ENCODE measurements at regions not wholly inside any gene's neighbourhood (a gene's known extent, or its start where the extent isn't known, plus 50 kb on each side); places are given as distances from the start of the nearest gene placed in this dataset.

DNA sequence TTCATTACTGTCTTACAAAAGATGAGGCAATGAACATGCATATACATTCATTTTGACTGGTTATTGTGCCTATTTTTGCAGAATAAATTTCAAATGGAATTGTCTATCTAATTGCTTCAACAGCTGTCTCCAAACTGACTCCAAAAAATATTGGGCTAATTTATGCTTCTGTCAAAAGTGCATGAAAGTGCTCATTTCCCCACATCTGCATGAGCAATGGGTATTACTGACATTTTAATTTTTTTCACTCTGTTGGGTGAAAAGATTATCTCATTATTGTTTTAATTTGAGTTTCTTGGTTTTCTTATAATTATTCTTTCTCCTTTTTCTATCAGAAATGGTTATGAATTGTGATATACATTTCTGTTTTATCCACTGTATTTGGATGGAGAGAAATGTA is 404.2 kb downstream of the QKI start:
- DNase-seq (ENCODE audit: low read depth in 2 of 2) = no peak

DNA sequence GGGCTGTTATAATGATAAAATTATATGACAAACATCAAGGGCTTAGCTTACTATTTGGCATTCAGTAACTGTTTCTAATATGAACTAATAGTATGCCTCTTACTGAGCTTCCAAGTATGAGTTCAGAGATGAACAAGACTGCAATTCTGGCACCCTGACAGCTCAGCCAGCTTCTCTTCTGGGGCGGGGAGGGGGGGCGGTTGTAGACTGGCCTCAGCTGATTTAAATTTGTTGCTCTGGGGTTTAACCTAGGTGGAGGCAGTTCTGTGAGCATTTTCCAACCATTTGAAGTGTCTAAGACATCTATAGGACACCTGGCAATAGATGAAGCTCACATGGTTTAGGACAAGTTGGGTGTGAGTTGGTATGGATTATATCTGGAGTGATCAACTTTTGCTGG is 401.9 kb downstream of the QKI start:
- no peak for DNase-seq (ENCODE audit: low read depth in 2 of 2)

DNA sequence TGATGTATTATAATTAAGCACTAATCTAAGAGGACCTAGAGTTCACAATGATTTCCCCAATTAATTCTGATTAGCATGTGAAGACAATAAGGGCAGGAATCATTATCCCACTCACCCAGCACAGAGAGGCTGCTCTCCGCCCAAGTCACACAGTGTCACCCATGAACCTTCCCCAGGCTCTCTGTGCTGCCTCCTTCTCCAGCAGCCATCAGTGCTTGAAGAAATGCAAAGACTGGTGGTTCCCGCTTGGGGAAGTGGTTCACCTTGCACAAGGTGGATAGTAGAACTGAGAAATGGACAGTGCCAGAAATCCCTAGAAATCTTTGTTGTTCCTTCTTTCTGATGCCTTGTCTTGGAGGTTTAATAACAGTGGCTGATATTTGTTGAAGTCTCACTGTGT is 401.3 kb downstream of the QKI start:
- no peak for DNase-seq (ENCODE audit: low read depth in 2 of 2)

DNA sequence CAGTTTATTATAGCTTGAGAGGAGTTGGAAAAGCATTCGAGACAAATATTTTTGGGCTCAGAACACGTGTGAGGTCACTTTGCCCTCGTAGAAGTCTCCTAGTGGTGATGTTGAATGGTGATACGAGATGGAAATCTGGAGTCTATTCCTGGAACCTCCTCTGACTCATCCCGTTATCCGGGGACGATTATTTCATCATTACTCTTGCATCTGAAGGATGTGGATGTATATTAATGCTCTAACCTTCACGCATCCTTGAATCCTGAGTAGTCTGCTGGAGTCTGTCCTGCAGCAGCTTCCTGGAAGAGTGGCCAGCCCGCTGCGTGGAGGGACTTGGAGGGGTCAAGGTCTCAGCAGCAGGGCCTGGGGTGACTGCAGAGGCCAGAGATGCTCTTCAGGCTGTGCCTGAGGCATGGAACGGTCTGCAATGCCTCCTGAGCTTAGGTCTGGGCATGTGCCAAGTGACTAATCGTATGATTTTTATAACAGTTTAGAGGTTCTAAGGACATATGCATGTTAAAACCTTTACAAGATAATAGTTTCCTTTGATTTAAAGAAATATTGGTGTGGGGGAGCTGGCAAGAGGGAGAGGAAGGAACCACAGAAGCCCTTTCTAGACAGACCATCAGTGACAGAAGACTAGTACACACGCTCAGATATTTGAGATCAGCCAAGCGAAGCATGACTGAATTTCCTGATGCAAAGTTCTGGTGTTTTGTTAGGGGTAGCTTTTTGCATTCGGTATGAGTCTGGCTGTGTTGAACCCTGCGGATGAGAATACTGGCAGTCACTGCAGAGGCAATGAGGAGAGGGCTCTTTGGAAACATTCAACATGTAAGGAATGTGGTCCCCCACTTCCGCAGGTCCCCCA is 400.2 kb downstream of the QKI start:
- DNase-seq (ENCODE audit: low read depth in 2 of 2) = no peak

DNA sequence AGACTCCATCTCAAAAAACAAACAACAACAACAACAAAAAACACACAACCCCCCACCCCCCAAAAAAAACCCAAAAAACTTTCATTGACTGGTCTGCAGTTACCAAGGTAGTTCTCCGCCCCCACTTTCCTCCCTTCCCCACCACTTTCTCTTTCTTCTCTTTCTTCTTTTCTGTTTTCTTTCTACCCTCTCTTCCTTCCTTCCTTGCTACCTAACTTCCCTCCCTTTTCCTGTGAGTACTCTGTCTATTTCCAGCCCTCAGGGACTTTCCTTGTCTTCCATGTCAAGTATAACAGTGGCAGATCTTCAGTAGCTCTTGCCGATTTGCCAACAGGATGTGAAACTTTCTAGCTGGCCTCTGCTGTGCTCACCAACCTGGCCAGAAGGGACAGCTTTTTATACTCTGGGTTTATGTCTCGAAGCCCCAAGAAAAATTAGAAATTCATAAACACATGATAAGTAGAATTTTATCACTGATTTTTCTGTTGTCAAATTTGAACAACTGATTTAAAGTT is 399.5 kb downstream of the QKI start:
- no peak for DNase-seq (ENCODE audit: low read depth in 2 of 2)

DNA sequence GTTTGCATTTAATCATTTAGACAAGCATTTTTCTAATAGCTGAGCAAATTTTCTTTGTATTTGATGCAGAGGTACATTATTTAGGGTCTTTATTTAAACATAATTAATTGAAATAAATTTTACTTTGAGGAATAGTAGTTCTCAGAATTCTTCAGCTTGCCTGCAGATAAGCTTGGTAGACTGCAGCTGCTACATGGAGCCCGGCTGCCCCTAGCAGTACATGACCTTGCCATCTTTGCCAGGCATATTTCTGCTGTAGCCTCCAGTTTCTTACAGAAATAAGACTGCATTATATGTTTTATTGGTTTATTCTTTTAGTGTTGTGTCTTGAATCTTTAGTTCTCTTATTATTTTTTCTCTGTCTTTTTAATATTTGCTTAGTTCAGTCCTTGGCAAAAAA is 396.8 kb downstream of the QKI start:
- no peak for DNase-seq (ENCODE audit: low read depth in 2 of 2)

DNA sequence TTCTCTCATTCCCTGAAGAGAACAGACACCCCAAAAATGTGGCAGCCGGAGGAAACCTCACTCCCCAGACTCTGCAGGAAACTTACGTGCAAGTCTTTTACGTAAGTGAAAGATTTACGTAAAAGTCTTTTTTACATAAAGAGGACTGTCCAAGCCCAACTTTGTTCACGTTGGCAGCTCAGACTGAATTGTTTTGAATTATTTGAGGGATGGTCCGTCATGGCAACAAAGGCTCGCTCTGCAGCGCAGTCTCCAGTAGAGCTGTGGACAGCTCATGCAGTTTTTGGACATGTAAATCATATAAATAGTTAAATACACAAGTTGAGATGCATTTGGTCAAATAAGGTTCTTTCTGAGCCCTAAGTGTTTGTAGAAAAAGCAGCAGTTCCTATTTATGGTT is 394.8 kb downstream of the QKI start:
- no peak for DNase-seq (ENCODE audit: low read depth in 2 of 2)

DNA sequence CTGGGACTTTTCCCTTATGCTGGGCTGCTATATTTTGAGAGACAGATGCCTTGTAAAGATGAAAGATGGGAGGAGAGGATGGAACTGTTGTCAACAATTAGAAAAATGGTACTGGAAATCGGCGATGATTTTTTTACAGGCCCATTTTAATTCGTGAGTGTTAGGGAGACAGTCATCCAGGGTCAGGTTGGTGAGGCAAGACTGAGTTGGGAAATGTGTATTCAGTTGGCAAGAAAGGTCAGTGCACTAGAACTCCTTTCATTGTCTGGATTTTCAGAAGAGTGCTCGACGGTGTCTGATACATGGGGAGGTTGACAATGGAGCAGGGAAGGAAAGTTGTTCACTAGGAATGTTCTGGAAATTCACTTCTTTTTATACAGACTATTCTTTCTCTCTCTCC is 394.4 kb downstream of the QKI start:
- no peak for DNase-seq (ENCODE audit: low read depth in 2 of 2)

DNA sequence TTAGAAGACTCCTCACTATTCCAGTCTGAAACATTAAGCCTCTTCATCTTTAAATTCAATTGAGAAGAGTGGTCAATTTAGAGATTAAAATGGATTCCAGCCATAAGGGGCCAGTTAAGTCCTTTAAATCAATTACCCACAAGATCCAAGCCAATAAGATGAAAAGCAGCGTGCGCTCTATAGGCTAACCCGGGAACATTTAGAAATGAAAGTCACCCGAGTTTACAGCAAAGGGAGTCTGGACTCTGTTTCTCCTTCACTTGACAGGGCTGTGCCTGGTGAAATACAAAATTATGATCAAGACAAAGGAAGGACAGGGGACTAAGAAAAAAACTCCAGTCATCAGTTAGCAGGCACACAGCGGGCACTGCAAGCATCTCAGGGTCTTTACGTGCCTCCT is 393.7 kb downstream of the QKI start:
- DNase-seq (ENCODE audit: low read depth in 2 of 2) = no peak

DNA sequence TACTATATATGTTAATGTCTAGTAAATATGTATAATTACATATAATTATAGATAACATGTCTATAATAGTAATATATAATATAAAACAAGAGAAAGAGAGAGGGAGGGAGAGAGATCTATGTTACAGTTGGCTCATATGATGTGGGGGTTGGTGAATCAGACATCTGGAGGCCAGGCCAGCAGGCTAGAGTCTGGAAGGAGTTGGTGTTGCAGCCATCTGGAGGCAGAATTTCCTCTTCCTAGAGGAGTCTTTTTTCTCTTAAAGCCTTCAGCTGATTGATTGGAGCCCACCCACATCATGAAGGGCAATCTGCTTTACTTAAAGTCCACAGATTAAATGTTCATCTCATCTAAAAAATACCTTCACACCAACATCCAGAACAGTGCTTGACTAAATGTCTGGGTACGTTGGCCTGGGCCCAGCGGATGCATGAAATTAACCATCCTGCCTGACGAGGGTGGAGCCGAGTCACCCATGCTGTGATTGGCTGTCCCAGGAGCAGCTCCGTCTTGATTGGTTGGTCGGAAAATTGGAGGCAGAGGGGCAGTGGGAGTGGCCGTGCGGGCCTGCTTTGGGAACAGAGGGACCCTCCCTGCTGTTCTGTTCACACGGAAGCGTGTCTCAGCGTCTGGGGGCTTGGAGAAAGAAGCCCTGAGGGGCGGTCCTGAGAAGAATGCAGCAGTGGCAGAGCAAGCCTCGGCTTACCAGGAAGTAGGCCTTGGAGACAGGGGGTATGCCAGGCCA is 392.4 kb downstream of the QKI start:
- no peak for DNase-seq (ENCODE audit: low read depth in 2 of 2)

DNA sequence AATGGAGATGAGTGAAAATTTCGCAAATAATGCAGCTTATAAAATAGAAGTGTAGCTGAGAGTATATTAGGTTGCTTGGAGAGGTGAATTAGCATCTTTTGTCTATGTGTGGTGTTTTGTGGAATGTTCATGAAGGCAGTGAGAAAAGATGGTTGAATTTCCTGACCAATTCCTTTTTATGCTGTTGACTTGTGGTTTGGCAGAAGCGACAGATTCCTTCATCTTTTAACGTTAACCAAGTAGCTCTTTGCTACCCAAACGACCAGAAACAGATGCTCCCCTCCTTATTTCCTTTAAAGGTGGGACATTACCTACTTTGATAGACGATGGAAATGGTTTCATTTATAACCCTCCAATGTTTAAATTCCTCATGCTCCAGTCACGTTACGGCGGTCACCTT is 390.5 kb downstream of the QKI start:
- DNase-seq (ENCODE audit: low read depth in 2 of 2) = no peak

DNA sequence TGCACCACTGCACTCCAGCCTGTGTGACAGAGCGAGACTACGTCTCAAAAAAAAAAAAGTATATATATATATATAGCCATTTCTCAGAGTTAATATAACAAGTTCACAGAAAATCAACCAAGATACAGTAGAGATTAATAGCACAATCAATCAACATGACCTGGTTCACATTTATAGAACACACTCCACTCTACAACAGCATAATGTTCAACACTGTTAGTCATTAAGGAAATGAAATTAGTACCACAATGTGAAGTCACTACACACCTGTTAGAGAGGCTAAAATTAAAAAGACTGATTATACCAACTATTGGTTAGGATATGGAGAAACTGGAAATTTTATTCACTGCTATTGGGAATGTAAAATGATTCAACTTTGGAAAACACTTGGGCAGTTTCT is 387.7 kb downstream of the QKI start:
- DNase-seq (ENCODE audit: low read depth in 2 of 2) = no peak

DNA sequence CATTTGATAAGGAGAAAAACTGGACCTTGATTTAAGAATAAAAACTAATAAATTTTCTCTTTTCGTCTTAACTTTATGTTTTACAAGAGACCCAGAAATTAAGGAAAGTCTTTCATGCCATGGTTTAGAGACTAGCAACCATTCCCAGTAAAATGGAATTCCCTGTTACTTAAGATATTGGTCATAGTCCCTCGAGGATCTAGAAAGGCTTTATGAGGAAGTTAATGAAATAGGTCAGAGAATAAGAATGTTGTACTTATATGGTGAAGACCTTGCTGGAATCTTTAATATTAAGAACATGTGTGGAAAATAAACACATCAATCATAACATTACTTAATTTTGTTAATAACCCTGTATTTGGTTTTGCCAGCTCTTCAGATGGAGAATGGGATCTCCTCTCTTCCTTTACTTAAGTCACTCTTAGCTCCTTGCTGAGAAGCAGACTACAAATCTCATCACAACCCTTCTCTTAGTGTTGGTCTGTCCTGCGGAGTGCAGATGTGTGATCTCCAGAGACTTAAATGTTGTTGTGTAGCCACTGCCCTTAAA is 382.9 kb downstream of the QKI start:
- DNase-seq (ENCODE audit: low read depth in 2 of 2) = no peak

DNA sequence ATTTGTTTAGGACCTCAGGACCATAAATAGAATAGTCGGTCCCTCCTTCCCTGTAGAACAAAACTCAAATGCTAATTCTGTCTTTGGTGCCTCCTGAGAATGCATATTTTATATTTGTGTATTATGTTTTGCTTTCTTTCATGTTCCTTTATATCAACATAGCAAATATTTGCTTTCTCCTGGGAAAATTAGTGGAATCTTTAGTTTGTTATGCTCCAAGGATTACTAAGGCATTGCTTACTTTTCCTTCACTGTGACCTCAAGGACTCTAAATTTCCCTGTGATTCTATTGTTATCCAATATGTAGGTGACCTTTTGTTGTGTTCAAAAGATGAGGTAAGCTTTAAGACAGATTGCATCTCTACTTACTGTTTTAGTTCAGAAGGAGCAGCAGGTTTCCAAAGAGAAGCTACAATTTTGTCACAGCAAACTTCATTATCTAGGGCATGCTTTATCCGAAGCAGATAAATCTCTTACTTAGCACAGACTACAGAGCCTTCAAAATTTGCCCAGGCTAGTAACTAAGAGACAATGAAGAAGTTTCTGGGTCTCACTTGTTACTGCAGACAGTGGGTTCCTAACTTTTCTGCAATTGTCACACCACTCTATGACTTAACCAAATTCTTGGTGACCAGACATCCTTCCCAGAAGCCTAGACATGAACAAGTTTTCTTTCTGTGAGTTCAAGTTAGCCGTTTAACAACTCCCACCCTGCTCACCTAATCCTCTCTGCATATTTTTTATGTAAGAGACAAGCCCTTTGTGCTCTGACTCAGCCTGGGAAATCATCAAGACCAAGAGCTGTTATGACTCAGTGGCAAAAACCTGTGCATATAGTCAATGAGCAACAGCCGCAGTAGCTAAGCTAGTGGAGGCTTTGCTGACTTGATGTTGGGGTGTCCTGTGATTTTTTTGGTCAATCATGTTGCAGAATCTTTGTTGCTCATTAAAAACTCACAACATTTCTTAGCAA is 378.8 kb downstream of the QKI start:
- DNase-seq (ENCODE audit: low read depth in 2 of 2) = no peak

DNA sequence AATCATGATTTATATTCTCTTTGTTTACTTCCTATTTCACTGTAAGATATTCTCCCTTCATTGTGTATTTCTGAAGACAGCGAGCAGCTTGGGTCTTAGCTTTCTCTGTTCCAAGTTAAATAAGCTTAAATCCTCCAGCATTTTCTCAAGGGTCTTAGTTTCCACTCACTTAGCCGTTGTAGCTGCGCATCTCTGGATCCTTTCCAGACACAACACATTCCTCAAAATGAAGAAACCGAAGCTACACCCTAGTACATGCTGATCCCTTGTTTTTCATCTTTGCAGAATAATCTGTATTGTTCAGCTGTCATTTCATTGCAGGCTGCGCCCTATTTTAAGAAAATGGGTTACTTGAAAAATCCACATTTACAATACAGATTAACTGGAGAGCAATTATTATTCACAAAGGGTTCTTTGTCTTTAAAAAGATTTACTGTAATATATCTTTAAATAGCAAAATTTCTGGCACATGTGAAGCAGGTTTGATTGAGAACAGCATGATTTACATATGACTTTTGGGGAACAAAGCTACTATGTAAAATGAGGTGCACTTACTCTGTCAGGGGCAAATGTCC is 375.8 kb downstream of the QKI start:
- no peak for DNase-seq (ENCODE audit: low read depth in 2 of 2)

DNA sequence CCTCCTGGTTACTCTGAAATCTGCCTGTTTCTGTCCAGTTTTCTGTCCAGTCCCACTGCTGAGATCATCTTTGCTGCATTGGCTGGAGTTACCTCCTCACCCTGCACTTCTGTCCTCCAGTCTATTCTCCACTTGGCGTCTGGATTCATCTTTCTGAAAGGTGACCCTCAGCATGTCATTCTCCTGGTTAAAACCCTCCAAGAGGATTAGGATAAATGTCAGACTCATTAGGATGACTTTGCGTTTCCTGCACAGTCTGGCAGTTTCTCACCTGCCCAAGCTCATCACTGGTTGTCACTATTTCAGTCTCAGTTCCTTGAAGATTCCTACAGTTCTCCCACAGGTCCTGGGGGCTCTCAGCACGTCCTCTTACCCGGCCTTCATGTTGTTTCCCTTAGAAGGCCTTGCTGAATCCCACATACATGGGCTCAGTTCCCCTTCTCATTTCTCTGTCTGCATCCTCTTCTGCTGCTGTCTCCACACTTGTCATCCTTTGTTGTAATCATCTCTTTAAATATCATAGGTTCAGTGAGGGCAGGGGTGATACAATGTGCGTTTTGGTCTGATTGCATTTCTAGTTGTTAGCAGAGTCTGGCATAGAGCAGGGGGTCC is 374.8 kb downstream of the QKI start:
- DNase-seq (ENCODE audit: low read depth in 2 of 2) = no peak

DNA sequence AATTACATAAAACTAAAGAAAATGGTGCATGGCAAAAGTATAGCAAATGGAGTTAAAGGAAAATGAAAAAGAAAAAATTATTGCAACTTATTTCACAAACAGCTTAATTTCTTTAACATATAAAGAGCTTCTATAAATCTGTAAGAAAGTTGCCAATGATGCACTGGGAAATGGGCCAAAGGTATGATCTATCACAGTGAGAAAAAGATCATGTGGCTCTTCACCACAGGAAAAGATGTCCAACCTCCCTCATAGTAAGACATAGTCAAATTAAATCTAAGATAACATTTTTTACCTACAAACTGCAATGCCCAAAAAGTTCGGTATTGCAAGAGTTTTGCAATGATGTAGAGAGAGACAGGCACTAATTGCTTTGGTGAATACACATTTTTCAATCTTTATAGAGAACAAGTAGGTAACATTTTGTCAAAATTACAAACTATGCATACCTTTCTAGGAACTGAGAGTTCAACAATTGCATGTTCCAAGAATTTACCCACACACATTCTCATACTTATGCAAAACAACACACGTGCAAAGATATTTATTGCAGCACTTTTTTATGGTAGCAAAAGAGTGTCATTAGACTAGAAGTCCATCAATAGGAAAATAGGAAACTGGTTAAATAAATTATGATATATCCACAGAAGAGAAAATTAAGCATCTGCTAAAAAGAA is 372.6 kb downstream of the QKI start:
- no peak for DNase-seq (ENCODE audit: low read depth in 2 of 2)

DNA sequence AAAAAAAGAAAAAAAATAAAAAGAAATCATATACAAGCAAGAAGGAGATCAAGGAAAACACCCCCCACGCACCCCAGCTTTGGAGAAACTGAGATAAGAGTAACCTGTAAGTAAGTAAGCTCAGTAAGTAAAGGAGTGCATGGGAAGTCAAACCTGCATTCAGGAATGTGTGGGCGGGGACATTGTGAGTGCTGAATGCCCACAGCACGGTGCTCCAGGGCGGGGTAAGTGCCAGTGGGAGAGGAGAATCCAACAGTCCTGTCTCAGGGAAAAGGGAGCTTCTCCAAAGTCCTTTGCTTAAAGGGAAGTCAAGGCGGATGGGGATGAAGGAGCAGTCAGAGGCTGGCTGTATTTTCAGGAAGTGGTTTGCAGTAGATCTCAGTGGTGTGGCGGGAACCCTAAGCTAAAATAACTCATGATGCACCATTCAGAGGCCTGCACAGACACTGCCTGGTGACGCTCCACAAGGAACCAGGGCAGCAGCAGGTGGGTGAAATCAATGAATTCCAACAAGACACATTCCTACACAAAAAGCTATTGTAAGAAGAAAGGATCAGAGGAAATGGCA is 368.0 kb downstream of the QKI start:
- no peak for DNase-seq (ENCODE audit: low read depth in 2 of 2)

DNA sequence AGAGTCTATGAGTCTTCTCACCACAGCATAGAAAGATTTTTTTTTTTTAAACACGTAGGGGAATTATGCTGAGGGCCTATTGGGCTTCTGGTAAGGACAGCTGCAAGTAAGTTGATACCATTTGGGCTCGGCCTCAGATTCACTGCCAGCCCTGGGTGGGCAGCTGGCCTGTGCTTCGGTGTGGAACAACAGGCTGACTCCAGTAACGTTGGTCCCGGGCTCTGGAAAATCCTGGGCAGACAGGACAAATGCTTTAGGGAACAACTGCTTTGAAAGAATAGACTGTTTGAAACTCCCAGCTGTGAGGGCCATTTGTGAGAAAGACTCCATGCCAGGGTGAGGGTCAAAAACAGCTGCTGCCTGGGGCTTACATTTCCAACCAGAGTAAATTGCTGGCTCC is 366.5 kb downstream of the QKI start:
- DNase-seq (ENCODE audit: low read depth in 2 of 2) = no peak
